Thyroid gland (tissue), 4 donors: ENCODE measurements at regions not wholly inside any gene's neighbourhood (a gene's known extent, or its start where the extent isn't known, plus 50 kb on each side); places are given as distances from the start of the nearest gene placed in this dataset.

Source experiments
- POLR2A ChIP-seq, 2 donors: fragments of 450-650 bp; IDR thresholded peaks; one replicate each; pipeline ENCODE4 v1.6.1; 2017; ENCODE audit warnings: antibody characterized with exemption in 2 of 2, mild to moderate bottlenecking in 2 of 2, moderate library complexity in 1 of 2
- TF ChIP-seq, protein P1 (sequence below), 6 experiments: fragments of 200-600 bp in 3 of 6; fragments of 450-650 bp in 3 of 6; sonication (generic) in 3 of 6; IDR thresholded peaks; one replicate each; pipeline ENCODE4 v1.5.1; 2016 to 2019; ENCODE audit warnings: antibody characterized with exemption in 6 of 6, mild to moderate bottlenecking in 2 of 6, inconsistent platforms in 1 of 6, moderate library complexity in 1 of 6

DNA sequence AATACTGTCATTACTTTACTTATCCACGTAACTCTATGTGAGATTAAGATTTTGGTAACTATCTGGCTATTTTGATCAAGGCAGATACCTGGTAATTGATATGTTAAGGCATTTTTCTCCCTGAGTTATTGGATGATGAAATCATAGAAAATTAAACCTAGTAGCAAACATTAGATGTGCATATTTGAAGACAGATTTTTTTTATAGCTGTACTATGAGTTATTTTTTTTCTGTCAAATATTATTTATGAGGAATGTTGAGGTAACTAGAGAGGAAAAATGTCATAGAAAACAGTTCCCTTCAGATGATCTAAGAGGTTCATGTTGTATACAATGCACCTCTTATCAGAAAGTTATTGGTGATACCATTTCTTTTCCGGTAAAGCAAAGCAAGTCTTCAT, 64.9 kb upstream of the SLC38A2 start:
- TF ChIP-seq, protein P1, sequence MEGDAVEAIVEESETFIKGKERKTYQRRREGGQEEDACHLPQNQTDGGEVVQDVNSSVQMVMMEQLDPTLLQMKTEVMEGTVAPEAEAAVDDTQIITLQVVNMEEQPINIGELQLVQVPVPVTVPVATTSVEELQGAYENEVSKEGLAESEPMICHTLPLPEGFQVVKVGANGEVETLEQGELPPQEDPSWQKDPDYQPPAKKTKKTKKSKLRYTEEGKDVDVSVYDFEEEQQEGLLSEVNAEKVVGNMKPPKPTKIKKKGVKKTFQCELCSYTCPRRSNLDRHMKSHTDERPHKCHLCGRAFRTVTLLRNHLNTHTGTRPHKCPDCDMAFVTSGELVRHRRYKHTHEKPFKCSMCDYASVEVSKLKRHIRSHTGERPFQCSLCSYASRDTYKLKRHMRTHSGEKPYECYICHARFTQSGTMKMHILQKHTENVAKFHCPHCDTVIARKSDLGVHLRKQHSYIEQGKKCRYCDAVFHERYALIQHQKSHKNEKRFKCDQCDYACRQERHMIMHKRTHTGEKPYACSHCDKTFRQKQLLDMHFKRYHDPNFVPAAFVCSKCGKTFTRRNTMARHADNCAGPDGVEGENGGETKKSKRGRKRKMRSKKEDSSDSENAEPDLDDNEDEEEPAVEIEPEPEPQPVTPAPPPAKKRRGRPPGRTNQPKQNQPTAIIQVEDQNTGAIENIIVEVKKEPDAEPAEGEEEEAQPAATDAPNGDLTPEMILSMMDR (IDR thresholded peaks at IDR 0.05) = no peak
- TF ChIP-seq POLR2A (IDR thresholded peaks at IDR 0.05) = no peak
